Mucosa of rectum (tissue), 2 donors: ENCODE measurements at regions not wholly inside any gene's neighbourhood (a gene's known extent, or its start where the extent isn't known, plus 50 kb on each side); places are given as distances from the start of the nearest gene placed in this dataset.
"Not testable (repeated sequence)": the region's sequence is repeated elsewhere in the genome, so short reads cannot be mapped to it uniquely, and the experiment has no call there.

Experiments used
- H3K27ac ChIP-seq, 2 donors: one replicate each; pipeline ENCODE4 v1.7.0; 2013; ENCODE audit warnings: inconsistent platforms in 2 of 2, low read depth in 2 of 2, low read length in 2 of 2
- H3K27me3 ChIP-seq, 2 donors: one replicate each; pipeline ENCODE4 v1.7.0; 2013; ENCODE audit warnings: low read length in 2 of 2; ENCODE audit not compliant: control insufficient read depth in 2 of 2, insufficient read depth in 2 of 2
- H3K36me3 ChIP-seq, 2 donors: one replicate each; pipeline ENCODE4 v1.7.0; 2013; ENCODE audit warnings: low read length in 2 of 2; ENCODE audit not compliant: control insufficient read depth in 2 of 2, insufficient read depth in 2 of 2
- H3K4me1 ChIP-seq, 2 donors: one replicate each; pipeline ENCODE4 v1.7.0; 2013; ENCODE audit warnings: low read length in 2 of 2, mild to moderate bottlenecking in 1 of 2; ENCODE audit not compliant: control insufficient read depth in 2 of 2, insufficient read depth in 2 of 2
- H3K4me3 ChIP-seq, 2 donors: one replicate each; pipeline ENCODE4 v1.7.0; 2013; ENCODE audit warnings: low read length in 2 of 2
- H3K9ac ChIP-seq, 2 donors: one replicate each; pipeline ENCODE4 v1.7.0; 2013; ENCODE audit warnings: low read length in 2 of 2, low read depth in 1 of 2, mild to moderate bottlenecking in 1 of 2
- H3K9me3 ChIP-seq, 2 donors: one replicate each; pipeline ENCODE4 v1.7.0; 2013; ENCODE audit warnings: low read length in 2 of 2; ENCODE audit not compliant: control insufficient read depth in 2 of 2
- donor health status: healthy.
- donor health status: Normal muscosa, but diverticular disease.

DNA sequence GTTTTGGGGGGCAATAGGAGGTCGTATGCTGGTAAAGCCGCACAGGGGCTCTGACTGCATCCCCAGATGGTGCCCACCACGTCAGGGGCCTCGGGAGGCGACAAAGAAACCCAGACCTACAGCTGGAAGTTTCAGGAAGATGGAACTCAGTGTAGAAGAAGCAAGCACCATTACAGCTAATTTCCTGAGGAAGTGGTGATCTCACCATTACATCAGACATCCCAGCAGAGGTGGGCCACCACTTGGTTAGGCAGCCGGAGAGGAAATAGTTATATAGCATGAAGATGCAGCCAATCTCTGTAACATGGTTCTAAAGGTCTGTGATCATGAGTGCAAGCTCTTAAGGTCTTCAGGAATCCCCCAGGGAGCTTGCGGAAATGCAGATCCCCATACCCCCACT is 127.3 kb upstream of the PCBD1 start:
- no peak overlapping the region for H3K27ac ChIP-seq
- no peaks in the 10 kb centered on the region for H3K4me1 ChIP-seq
- H3K4me3 ChIP-seq, result no peak overlapping the region
- no peaks in the 10 kb centered on the region for H3K36me3 ChIP-seq
- H3K9me3 ChIP-seq, result no peaks in the 10 kb centered on the region
- no peak overlapping the region for H3K9ac ChIP-seq
- no peaks in the 10 kb centered on the region for H3K27me3 ChIP-seq

GRCh38 chr10:71020061-71020460 is 131.7 kb upstream of the PCBD1 start:
- not testable (repeated sequence) for H3K36me3 ChIP-seq, H3K9me3 ChIP-seq, H3K9ac ChIP-seq, H3K4me1 ChIP-seq, H3K27me3 ChIP-seq, H3K4me3 ChIP-seq, H3K27ac ChIP-seq

GRCh38 chr10:71021402-71021801 is 133.0 kb upstream of the PCBD1 start:
- Histone ChIP-seq H3K9ac (no peak overlapping the region), H3K27ac (no peak overlapping the region), H3K36me3 (no peaks in the 10 kb centered on the region), H3K27me3 (no peaks in the 10 kb centered on the region), H3K4me3 (no peak overlapping the region), H3K9me3 (no peaks in the 10 kb centered on the region), H3K4me1 (no peaks in the 10 kb centered on the region)

DNA sequence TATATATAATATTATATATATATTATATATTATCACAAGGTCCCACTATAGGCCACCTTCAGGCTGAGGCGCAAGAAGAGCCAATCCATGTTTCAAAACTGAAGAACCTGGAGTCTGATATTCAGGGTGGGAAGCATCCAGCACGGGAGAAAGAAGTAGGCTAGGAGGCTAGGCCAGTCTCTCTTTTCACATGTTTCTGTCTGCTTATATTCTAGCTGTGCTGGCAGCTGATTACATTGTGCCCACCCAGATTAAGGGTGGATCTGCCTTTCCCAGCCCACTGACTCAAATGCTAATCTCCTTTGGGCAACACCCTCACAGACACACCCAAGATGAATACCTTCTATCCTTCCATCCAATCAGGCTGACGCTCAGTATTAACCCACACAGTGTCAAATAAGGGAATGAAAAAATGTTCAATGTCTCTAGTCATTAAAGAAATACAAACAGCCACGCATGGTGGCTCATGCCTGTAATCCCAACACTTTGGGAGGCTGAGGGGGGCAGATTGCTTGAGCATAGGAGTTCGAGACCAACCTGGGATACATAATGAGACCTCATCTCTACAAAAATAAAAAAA is 135.4 kb upstream of the PCBD1 start:
- no peaks in the 10 kb centered on the region for H3K36me3 ChIP-seq
- H3K27ac ChIP-seq, result no peak overlapping the region
- no peaks in the 10 kb centered on the region for H3K4me1 ChIP-seq
- no peaks in the 10 kb centered on the region for H3K27me3 ChIP-seq
- no peak overlapping the region for H3K4me3 ChIP-seq
- H3K9me3 ChIP-seq, result no peaks in the 10 kb centered on the region
- H3K9ac ChIP-seq, result no peak overlapping the region

- H3K27me3 ChIP-seq, result no peaks in the 10 kb centered on the region
- H3K4me1 ChIP-seq, result no peaks in the 10 kb centered on the region
- no peak overlapping the region for H3K9ac ChIP-seq
- H3K27ac ChIP-seq, result no peak overlapping the region
- no peaks in the 10 kb centered on the region for H3K9me3 ChIP-seq
- no peaks in the 10 kb centered on the region for H3K36me3 ChIP-seq
- H3K4me3 ChIP-seq, result no peak overlapping the region
Measured at GRCh38 chr10:71024490-71024889, 136.1 kb upstream of the PCBD1 start.

DNA sequence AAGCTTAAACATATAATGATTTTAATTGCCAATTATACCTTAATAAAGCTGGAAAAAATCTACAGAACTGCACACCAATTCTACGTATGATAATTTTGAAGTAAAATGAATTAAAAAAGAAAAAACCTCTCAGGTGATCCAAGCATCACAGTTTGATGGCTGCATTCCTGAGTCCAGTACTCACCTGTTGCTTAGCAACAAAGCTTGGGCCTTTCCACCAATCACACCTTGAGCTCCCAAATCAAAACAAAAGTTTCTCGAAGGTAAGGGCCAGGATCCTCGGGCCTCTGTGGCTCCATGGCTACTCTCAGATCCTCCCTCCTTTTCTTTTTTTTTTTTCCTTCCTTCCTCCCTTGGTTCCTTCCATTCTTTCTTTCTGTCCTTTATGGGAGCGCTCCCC is 137.2 kb upstream of the PCBD1 start:
- Histone ChIP-seq H3K36me3 (no peaks in the 10 kb centered on the region), H3K9ac (no peak overlapping the region), H3K27me3 (no peaks in the 10 kb centered on the region), H3K4me1 (no peaks in the 10 kb centered on the region), H3K27ac (no peak overlapping the region), H3K4me3 (no peak overlapping the region), H3K9me3 (no peaks in the 10 kb centered on the region)

GRCh38 chr10:71028066-71028465 is 139.7 kb upstream of the PCBD1 start:
- Histone ChIP-seq H3K4me3 (no peak overlapping the region), H3K27ac (no peak overlapping the region), H3K4me1 (no peaks in the 10 kb centered on the region), H3K9me3 (no peaks in the 10 kb centered on the region), H3K9ac (no peak overlapping the region), H3K27me3 (peaks cover 0 to 3% of the 10 kb centered on the region in 2 donors), H3K36me3 (no peaks in the 10 kb centered on the region)

- Histone ChIP-seq H3K9ac (no peak overlapping the region), H3K27ac (no peak overlapping the region), H3K36me3 (no peaks in the 10 kb centered on the region), H3K27me3 (peaks cover 0 to 3% of the 10 kb centered on the region in 2 donors), H3K4me3 (no peak overlapping the region), H3K9me3 (no peaks in the 10 kb centered on the region), H3K4me1 (no peaks in the 10 kb centered on the region)
Measured at GRCh38 chr10:71029411-71029892, 141.1 kb upstream of the PCBD1 start.

- H3K36me3 ChIP-seq, result no peaks in the 10 kb centered on the region
- no peak overlapping the region for H3K27ac ChIP-seq
- peaks cover 0 to 3% of the 10 kb centered on the region in 2 donors for H3K27me3 ChIP-seq
- no peaks in the 10 kb centered on the region for H3K9me3 ChIP-seq
- H3K4me1 ChIP-seq, result no peaks in the 10 kb centered on the region
- H3K9ac ChIP-seq, result no peak overlapping the region
- no peak overlapping the region for H3K4me3 ChIP-seq
Measured at GRCh38 chr10:71029907-71030306, 141.5 kb upstream of the PCBD1 start.

- no peaks in the 10 kb centered on the region for H3K36me3 ChIP-seq
- H3K9ac ChIP-seq, result no peak overlapping the region
- no peaks in the 10 kb centered on the region for H3K4me1 ChIP-seq
- H3K4me3 ChIP-seq, result no peak overlapping the region
- no peak overlapping the region for H3K27ac ChIP-seq
- no peaks in the 10 kb centered on the region for H3K9me3 ChIP-seq
- H3K27me3 ChIP-seq, result peaks cover 0 to 3% of the 10 kb centered on the region in 2 donors
Measured at GRCh38 chr10:71031026-71031425, 142.7 kb upstream of the PCBD1 start.

DNA sequence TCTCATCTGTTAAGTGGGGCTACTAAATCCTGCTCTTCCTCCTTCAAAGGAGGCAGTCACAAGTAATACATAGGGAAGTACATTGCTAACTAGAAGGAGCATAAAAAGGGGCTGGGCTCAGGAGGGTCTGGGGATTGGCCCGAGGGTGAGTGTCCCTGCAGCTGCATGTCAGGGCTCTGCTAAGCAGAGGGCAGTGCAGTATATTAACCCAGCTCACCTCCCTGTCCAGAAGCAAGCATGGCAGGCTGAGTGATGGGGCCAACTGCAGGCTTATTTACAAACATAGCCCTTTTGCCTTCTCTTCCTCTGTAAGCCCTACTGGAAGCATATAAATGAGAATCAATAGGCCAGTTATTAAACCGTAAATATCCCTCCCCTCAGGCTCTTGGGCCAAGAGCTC is 143.2 kb upstream of the PCBD1 start:
- H3K4me1 ChIP-seq, result no peaks in the 10 kb centered on the region
- peaks cover 0 to 3% of the 10 kb centered on the region in 2 donors for H3K27me3 ChIP-seq
- no peak overlapping the region for H3K9ac ChIP-seq
- no peaks in the 10 kb centered on the region for H3K36me3 ChIP-seq
- H3K4me3 ChIP-seq, result no peak overlapping the region
- no peak overlapping the region for H3K27ac ChIP-seq
- no peaks in the 10 kb centered on the region for H3K9me3 ChIP-seq
